A549 (cell line): ENCODE measurements at regions not wholly inside any gene's neighbourhood (a gene's known extent, or its start where the extent isn't known, plus 50 kb on each side); places are given as distances from the start of the nearest gene placed in this dataset.

Experiments used
- ATAC-seq, 2 experiments: fragments of 200-7000 bp in 1 of 2; fragments of >200 bp in 1 of 2; cut with Nextera tagmentation in 1 of 2; cut with Tn5 transposase in 1 of 2; 3 replicates each; pipeline versions ENCODE4 v1.8.0 to v1.9.1; 2018 to 2020; ENCODE audit warnings: mild to moderate bottlenecking in 1 of 2, moderate library complexity in 1 of 2
- CTCF ChIA-PET: fragments of 300-600 bp; sonication (Branson Sonifier 250); formaldehyde crosslinking; extraction: SDS; loops from one replicate; lab custom pipeline; 2021; ENCODE audit warnings: antibody characterized with exemption, inconsistent platforms; lab: Yijun Ruan, JAX
- POLR2A ChIA-PET: fragments of 350-600 bp; formaldehyde crosslinking; extraction: SDS; loops from one replicate; lab custom pipeline; 2021; ENCODE audit warnings: antibody characterized with exemption, inconsistent platforms; lab: Yijun Ruan, JAX
- DNase-seq, 2 experiments: peaks; one replicate each; pipeline versions ENCODE4 v3.0.0 to v3.0.0-alpha.2; 2011 to 2016; ENCODE audit warnings: low read depth in 1 of 2, low spot score in 1 of 2
- FAIRE-seq: peaks from 2 replicates; lab custom pipeline; 2011; peaks lifted over from hg19 to GRCh38; lab: Jason Lieb, UNC
- H3K27ac ChIP-seq, 2 experiments: fragments of >200 bp; sonication (Bioruptor Twin); formaldehyde crosslinking; 3 replicates each; pipeline ENCODE4 v1.5.1; 2016 to 2017
- H3K4me1 ChIP-seq: fragments of >200 bp; sonication (Bioruptor Twin); formaldehyde crosslinking; 3 replicates; pipeline ENCODE4 v1.6.1; 2016
- H3K4me2 ChIP-seq: fragments of >200 bp; sonication (Bioruptor Twin); formaldehyde crosslinking; 3 replicates; pipeline ENCODE4 v1.6.1; 2016
- H3K4me3 ChIP-seq: fragments of >200 bp; sonication (Bioruptor Twin); formaldehyde crosslinking; 3 replicates; pipeline ENCODE4 v1.5.1; 2016
- H3K9me3 ChIP-seq: fragments of >200 bp; sonication (Bioruptor Twin); formaldehyde crosslinking; 3 replicates; pipeline ENCODE4 v1.6.1; 2016
- CBX8 ChIP-seq: fragments of 200-600 bp; sonication (generic); IDR thresholded peaks from 2 replicates; pipeline ENCODE4 v1.6.1; 2016
- CEBPB ChIP-seq, 2 experiments: fragments of >200 bp in 1 of 2; sonication (Bioruptor Twin) in 1 of 2; formaldehyde crosslinking in 1 of 2; IDR thresholded peaks; 2 replicates each; pipeline ENCODE4 v1.6.1; 2012 to 2016
- FOSL2 ChIP-seq, 2 experiments: fragments of 450-650 bp in 1 of 2; fragments of >200 bp in 1 of 2; sonication (Bioruptor Twin) in 1 of 2; formaldehyde crosslinking; IDR thresholded peaks; 2 replicates each; pipeline versions ENCODE4 v1.5.0 to v1.6.1; 2016 to 2020; ENCODE audit warnings: mild to moderate bottlenecking in 1 of 2, moderate library complexity in 1 of 2
- FOXS1 ChIP-seq: fragments of 250-450 bp; sonication (Bioruptor Pico); IDR thresholded peaks from 2 replicates; pipeline ENCODE4 v1.5.0; 2020; ENCODE audit warnings: mild to moderate bottlenecking, moderate library complexity
- HEYL ChIP-seq: fragments of 250-450 bp; sonication (Bioruptor Pico); IDR thresholded peaks from 2 replicates; pipeline ENCODE4 v1.8.0; 2021; ENCODE audit warnings: mild to moderate bottlenecking, moderate library complexity
- HOXB13 ChIP-seq: fragments of 250-450 bp; sonication (Bioruptor Pico); IDR thresholded peaks from 2 replicates; pipeline ENCODE4 v1.5.0; 2020; ENCODE audit warnings: low read depth, mild to moderate bottlenecking, moderate library complexity
- JUN ChIP-seq, 2 experiments: fragments of >200 bp; sonication (Bioruptor Twin); formaldehyde crosslinking; IDR thresholded peaks; 2 replicates in 1 of 2; 3 replicates in 1 of 2; pipeline ENCODE4 v1.6.1; 2016 to 2017
- JUNB ChIP-seq: fragments of >200 bp; sonication (Bioruptor Twin); formaldehyde crosslinking; IDR thresholded peaks from 2 replicates; pipeline ENCODE4 v1.6.1; 2016
- KDM5A ChIP-seq: fragments of 200-600 bp; sonication (generic); IDR thresholded peaks from 2 replicates; pipeline ENCODE4 v1.6.1; 2016; ENCODE audit warnings: antibody characterized with exemption, mild to moderate bottlenecking
- MAZ ChIP-seq: fragments of 150-350 bp; IDR thresholded peaks from 2 replicates; pipeline ENCODE4 v1.6.1; 2014; ENCODE audit warnings: antibody characterized with exemption, low read depth, low read length, borderline replicate concordance
- NPAS2 ChIP-seq: fragments of 250-450 bp; sonication (Bioruptor Pico); IDR thresholded peaks from 2 replicates; pipeline ENCODE4 v1.8.0; 2022; ENCODE audit warnings: mild to moderate bottlenecking, moderate library complexity, borderline replicate concordance
- NR3C1 ChIP-seq: fragments of >200 bp; sonication (Bioruptor Twin); formaldehyde crosslinking; IDR thresholded peaks from 3 replicates; pipeline ENCODE4 v1.6.1; 2017
- PHF8 ChIP-seq: fragments of 200-600 bp; sonication (generic); IDR thresholded peaks from 2 replicates; pipeline ENCODE4 v1.6.1; 2016; ENCODE audit warnings: low read depth, mild to moderate bottlenecking, antibody characterized with exemption, moderate library complexity, borderline replicate concordance
- RAD21 ChIP-seq, 2 experiments: fragments of >200 bp in 1 of 2; sonication (Bioruptor Twin) in 1 of 2; formaldehyde crosslinking in 1 of 2; IDR thresholded peaks in 1 of 2; conservative IDR thresholded peaks in 1 of 2; 2 replicates in 1 of 2; 3 replicates in 1 of 2; pipeline ENCODE4 v1.6.1; 2012 to 2018; ENCODE audit warnings: inconsistent platforms in 1 of 2
- RFX5 ChIP-seq: fragments of 450-650 bp; IDR thresholded peaks from 2 replicates; pipeline ENCODE4 v1.7.1; 2014; ENCODE audit warnings: antibody characterized with exemption, mild to moderate bottlenecking, moderate library complexity
- RNF2 ChIP-seq: fragments of 200-600 bp; sonication (generic); IDR thresholded peaks from 2 replicates; pipeline ENCODE4 v1.6.1; 2016; ENCODE audit warnings: low read depth, mild to moderate bottlenecking, antibody characterized with exemption, moderate library complexity, borderline replicate concordance
- TP53 ChIP-seq: fragments of 250-450 bp; sonication (Bioruptor Pico); IDR thresholded peaks from 2 replicates; pipeline ENCODE4 v1.5.0; 2021; ENCODE audit warnings: mild to moderate bottlenecking, moderate library complexity
- ZNF302 ChIP-seq: fragments of 250-450 bp; sonication (Bioruptor Pico); IDR thresholded peaks from 2 replicates; pipeline ENCODE4 v1.9.0; 2021; ENCODE audit warnings: inconsistent platforms, mild to moderate bottlenecking, moderate library complexity
- WGBS: methylation state at CpG from one replicate; pipeline ENCODE4 v1.1.6; 2017; ENCODE audit errors: missing lambda C conversion rate; 5-methylcytosine and 5-hydroxymethylcytosine counted together
- TF ChIP-seq, protein P1 (sequence below): fragments of 250-450 bp; sonication (Bioruptor Pico); IDR thresholded peaks from 2 replicates; pipeline ENCODE4 v1.5.0; 2020; ENCODE audit warnings: low read depth, mild to moderate bottlenecking, moderate library complexity
- TF ChIP-seq, protein P2 (sequence below): fragments of 200-600 bp; sonication (generic); IDR thresholded peaks from 2 replicates; pipeline ENCODE4 v1.6.1; 2016; ENCODE audit warnings: antibody characterized with exemption, mild to moderate bottlenecking, moderate library complexity
- TF ChIP-seq, protein P3 (sequence below): fragments of 450-650 bp; IDR thresholded peaks from 2 replicates; pipeline ENCODE4 v1.6.1; 2014; ENCODE audit warnings: antibody characterized with exemption
- TF ChIP-seq, protein P4 (sequence below): fragments of >200 bp; sonication (Bioruptor Twin); formaldehyde crosslinking; IDR thresholded peaks from 3 replicates; pipeline ENCODE4 v1.5.1; 2016
- TF ChIP-seq, protein P5 (sequence below): IDR thresholded peaks from 2 replicates; pipeline ENCODE4 v1.6.1; 2012

DNA sequence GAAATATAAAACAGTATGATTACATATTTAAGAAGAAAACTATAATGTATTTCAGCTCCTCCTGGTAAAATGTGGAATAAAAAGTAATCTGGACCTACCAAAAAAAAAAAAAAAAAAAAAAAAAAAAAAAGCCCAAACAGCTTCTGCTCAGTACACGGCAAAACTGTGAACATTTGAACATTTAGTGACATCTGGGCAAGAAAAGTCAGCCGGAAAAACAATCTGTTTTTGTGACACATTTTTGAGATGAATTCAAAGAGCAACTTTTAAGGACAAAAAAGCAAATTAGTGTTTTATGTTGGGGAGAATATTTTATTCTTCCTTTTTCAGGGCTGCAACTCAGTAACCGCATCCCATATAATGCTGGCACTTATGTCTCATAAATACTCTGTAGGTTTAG lies 649.7 kb upstream of the KCNMB2 start:
- Histone ChIP-seq H3K4me2 (no peak overlapping the region), H3K4me1 (no peaks in the 10 kb centered on the region), H3K27ac (no peak overlapping the region), H3K9me3 (no peaks in the 10 kb centered on the region), H3K4me3 (no peak overlapping the region)
- 91% methylated on average over 3 of the region's 3 CpGs for WGBS
- ChIA-PET CTCF (no interaction called here), POLR2A (no interaction called here)
- FAIRE-seq (no peak), DNase-seq (no peak), ATAC-seq (no peak)
- TF ChIP-seq, protein P1, sequence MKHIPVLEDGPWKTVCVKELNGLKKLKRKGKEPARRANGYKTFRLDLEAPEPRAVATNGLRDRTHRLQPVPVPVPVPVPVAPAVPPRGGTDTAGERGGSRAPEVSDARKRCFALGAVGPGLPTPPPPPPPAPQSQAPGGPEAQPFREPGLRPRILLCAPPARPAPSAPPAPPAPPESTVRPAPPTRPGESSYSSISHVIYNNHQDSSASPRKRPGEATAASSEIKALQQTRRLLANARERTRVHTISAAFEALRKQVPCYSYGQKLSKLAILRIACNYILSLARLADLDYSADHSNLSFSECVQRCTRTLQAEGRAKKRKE (CRISPR knock-in tag) = no peak
- TF ChIP-seq RFX5 (no peak), HOXB13 (CRISPR knock-in tag) (no peak), ZNF302 (no peak), JUNB (no peak), PHF8 (no peak), MAZ (no peak), CBX8 (no peak), CEBPB (IDR thresholded peaks at IDR 0.05) (no peak), FOXS1 (no peak), KDM5A (no peak), HEYL (no peak), RAD21 (conservative IDR thresholded peaks at IDR 0.05 in 1 of 2, IDR thresholded peaks at IDR 0.05 in 1 of 2) (no peak), NPAS2 (CRISPR knock-in tag) (no peak), NR3C1 (no peak), RNF2 (no peak)
- TF ChIP-seq, protein P2, sequence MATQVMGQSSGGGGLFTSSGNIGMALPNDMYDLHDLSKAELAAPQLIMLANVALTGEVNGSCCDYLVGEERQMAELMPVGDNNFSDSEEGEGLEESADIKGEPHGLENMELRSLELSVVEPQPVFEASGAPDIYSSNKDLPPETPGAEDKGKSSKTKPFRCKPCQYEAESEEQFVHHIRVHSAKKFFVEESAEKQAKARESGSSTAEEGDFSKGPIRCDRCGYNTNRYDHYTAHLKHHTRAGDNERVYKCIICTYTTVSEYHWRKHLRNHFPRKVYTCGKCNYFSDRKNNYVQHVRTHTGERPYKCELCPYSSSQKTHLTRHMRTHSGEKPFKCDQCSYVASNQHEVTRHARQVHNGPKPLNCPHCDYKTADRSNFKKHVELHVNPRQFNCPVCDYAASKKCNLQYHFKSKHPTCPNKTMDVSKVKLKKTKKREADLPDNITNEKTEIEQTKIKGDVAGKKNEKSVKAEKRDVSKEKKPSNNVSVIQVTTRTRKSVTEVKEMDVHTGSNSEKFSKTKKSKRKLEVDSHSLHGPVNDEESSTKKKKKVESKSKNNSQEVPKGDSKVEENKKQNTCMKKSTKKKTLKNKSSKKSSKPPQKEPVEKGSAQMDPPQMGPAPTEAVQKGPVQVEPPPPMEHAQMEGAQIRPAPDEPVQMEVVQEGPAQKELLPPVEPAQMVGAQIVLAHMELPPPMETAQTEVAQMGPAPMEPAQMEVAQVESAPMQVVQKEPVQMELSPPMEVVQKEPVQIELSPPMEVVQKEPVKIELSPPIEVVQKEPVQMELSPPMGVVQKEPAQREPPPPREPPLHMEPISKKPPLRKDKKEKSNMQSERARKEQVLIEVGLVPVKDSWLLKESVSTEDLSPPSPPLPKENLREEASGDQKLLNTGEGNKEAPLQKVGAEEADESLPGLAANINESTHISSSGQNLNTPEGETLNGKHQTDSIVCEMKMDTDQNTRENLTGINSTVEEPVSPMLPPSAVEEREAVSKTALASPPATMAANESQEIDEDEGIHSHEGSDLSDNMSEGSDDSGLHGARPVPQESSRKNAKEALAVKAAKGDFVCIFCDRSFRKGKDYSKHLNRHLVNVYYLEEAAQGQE = no peak
- TF ChIP-seq, protein P3, sequence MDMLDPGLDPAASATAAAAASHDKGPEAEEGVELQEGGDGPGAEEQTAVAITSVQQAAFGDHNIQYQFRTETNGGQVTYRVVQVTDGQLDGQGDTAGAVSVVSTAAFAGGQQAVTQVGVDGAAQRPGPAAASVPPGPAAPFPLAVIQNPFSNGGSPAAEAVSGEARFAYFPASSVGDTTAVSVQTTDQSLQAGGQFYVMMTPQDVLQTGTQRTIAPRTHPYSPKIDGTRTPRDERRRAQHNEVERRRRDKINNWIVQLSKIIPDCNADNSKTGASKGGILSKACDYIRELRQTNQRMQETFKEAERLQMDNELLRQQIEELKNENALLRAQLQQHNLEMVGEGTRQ = no peak
- TF ChIP-seq, protein P4, sequence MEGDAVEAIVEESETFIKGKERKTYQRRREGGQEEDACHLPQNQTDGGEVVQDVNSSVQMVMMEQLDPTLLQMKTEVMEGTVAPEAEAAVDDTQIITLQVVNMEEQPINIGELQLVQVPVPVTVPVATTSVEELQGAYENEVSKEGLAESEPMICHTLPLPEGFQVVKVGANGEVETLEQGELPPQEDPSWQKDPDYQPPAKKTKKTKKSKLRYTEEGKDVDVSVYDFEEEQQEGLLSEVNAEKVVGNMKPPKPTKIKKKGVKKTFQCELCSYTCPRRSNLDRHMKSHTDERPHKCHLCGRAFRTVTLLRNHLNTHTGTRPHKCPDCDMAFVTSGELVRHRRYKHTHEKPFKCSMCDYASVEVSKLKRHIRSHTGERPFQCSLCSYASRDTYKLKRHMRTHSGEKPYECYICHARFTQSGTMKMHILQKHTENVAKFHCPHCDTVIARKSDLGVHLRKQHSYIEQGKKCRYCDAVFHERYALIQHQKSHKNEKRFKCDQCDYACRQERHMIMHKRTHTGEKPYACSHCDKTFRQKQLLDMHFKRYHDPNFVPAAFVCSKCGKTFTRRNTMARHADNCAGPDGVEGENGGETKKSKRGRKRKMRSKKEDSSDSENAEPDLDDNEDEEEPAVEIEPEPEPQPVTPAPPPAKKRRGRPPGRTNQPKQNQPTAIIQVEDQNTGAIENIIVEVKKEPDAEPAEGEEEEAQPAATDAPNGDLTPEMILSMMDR = no peak
- TF ChIP-seq, protein P5, sequence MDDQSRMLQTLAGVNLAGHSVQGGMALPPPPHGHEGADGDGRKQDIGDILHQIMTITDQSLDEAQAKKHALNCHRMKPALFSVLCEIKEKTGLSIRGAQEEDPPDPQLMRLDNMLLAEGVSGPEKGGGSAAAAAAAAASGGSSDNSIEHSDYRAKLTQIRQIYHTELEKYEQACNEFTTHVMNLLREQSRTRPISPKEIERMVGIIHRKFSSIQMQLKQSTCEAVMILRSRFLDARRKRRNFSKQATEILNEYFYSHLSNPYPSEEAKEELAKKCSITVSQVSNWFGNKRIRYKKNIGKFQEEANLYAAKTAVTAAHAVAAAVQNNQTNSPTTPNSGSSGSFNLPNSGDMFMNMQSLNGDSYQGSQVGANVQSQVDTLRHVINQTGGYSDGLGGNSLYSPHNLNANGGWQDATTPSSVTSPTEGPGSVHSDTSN = no peak

DNA sequence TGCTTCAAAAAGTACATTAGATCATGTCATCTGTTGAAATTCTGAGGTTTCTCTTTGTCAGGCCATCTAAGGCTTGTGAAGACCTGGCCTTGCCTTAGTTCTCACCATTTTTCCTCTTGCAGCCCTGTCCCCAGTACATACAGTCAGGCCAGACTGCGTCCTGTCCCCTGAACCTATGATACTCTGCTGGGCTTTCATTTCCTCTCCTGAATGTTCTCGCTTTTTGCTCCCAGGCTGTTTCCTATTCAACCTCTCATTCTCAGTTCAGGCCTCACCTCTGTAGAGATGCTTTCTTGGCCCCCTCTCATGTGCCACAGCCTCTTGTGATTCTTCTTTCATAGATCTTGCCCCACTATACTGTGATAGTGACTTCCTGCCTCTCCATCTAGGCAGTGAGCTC lies 648.8 kb upstream of the KCNMB2 start:
- Histone ChIP-seq H3K9me3 (no peaks in the 10 kb centered on the region), H3K27ac (no peak overlapping the region)
- POLR2A ChIA-PET = no interaction called here

More for the DNA sequence above, 648.8 kb upstream of the KCNMB2 start:
- ATAC-seq (no peak), FAIRE-seq (no peak), DNase-seq (no peak)
- Histone ChIP-seq H3K4me1 (no peaks in the 10 kb centered on the region), H3K4me3 (no peak overlapping the region), H3K4me2 (no peak overlapping the region)
- CTCF ChIA-PET = no interaction called here
- TF ChIP-seq MAZ (no peak), JUNB (no peak), CBX8 (no peak), FOSL2 (IDR thresholded peaks at IDR 0.05) (no peak), FOSL2 (CRISPR knock-in tag; IDR thresholded peaks at IDR 0.05) (no peak), TP53 (CRISPR knock-in tag) (no peak), JUN (IDR thresholded peaks at IDR 0.05) (no peak), RNF2 (no peak)
- TF ChIP-seq, protein P5 = no peak
- 91% methylated on average over 2 of the region's 2 CpGs for WGBS
